GM19397 (cell line): ENCODE measurements at regions not wholly inside any gene's neighbourhood (a gene's known extent, or its start where the extent isn't known, plus 50 kb on each side); places are given as distances from the start of the nearest gene placed in this dataset.

Experiments used
- ATAC-seq: cut with Tn5 transposase; IDR thresholded peaks from one replicate; pipeline ENCODE4 v1.9.1; 2021; ENCODE audit warnings: mild to moderate bottlenecking, moderate library complexity; ENCODE audit not compliant: unreplicated experiment

DNA sequence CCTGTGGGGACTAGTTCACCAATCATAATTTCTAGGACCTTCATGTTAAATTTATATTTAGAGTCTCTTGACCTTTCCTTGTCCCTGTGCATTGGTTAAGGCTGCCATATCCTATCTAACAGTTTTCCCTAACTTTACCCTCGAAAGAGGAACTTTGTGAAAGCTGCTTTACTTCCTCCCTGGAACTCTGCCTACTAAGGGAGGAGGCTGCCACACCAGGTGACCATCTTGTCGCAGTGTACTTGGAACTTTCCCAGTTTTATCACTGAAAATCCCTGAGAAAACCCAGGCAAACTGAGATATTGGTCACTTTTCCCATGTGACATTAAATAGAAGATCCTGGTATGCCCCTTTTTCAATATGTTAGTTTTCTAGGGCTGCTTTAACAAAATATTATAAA, 317.6 kb upstream of the TSHZ2 start:
- no peak for ATAC-seq

GRCh38 chr20:52652271-52652670, 319.9 kb upstream of the TSHZ2 start:
- no peak for ATAC-seq

GRCh38 chr20:52649727-52650126, 322.4 kb upstream of the TSHZ2 start:
- no peak for ATAC-seq

DNA sequence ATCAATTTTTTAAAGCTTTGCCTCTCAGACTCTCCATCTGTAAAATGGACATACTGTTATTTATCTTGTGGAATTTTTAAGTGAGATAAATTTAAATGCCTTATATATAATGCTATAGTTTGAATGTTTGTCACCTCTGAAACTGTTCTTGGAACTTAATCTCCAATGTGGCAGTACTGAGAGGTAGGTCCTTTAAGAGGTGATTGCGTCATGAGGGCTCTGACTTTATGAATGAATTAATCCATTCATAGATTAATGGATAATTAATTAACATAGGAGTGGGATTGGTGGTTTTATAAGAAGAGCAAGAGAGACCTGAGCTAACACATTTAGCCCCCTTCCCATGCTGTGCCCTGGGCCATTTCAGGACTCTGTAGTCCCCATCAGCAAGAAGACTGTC, 326.3 kb upstream of the TSHZ2 start:
- ATAC-seq = no peak

GRCh38 chr20:52643034-52643433, 329.1 kb upstream of the TSHZ2 start:
- ATAC-seq = no peak

GRCh38 chr20:52637201-52637600, 335.0 kb upstream of the TSHZ2 start:
- no peak for ATAC-seq

DNA sequence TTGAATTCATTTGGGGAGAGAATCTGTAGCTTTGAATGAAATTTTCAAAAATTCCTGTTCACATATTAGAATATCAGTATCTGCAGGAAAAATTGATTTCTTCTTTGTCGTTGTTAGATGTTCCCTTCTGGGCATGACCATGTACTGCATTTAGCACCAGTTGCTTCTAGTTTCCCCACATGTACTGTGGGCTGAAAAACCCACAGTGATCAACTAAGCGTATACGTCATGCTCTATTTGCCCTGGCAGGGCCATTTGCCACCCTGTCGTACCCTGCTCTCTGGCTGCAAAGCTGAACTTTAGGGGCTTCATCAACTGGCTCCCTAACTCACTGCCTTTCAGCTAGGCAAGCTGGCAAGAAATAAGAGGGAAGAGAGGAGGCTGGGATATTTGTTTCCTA, 340.7 kb upstream of the TSHZ2 start:
- no peak for ATAC-seq

DNA sequence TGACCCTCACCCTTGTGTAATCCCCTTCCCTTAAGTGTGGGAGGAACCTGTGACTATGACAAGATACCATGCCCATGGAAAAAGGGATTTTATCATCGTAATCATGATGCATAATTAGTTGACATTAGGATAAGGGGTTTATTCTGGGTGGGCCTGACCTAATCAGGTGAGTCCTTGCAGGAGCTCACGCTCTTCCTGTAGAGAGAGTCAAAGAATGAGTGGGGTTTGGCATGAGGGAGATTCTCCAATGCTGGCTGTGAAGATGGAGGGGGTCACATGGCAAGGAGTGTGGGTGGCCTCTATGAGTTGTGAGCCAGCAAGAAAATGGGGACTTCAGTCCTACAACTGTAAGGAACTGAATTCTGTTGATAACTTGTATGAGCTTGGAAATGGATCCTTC, 342.0 kb upstream of the TSHZ2 start:
- no peak for ATAC-seq

DNA sequence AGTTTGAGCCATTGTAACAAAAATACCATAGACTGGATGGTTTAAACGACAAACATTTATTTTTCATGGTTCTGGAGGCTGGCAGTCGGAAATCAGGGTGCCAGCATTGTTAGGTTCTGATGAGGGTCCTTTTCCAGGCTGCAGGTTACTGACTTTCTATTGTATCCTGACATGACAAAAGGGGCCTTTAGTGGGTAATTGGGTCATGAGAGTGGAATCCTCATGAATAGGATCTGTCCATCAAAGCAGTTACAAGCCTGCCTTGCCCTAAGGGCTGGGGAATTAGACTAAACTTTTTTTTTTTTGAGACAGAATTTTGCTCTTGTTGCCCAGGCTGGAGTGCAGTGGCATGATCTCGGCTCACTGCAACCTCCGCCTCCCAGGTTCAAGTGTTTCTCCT, 347.9 kb upstream of the TSHZ2 start:
- no peak for ATAC-seq

DNA sequence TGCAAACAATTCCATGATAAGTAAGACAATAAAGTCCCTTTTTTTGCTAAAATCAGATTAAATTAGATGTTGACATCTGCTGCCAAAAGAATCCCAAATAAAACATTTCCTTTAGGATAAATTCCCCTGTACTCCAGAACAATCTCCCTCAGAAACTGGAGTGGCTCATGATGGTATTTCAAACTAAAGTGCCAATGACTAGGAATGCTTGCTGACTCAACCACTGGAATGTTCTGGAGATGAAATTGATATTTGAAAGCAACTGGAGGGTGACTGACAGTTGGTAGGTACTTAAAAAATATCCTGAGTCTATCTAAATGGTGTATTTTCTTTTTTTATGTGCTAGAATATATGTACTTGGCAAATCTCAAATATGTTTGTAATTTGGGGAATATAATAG, 350.1 kb upstream of the TSHZ2 start:
- ATAC-seq = no peak

- no peak for ATAC-seq
Observed at GRCh38 chr20:52621401-52621800, 350.8 kb upstream of the TSHZ2 start.

DNA sequence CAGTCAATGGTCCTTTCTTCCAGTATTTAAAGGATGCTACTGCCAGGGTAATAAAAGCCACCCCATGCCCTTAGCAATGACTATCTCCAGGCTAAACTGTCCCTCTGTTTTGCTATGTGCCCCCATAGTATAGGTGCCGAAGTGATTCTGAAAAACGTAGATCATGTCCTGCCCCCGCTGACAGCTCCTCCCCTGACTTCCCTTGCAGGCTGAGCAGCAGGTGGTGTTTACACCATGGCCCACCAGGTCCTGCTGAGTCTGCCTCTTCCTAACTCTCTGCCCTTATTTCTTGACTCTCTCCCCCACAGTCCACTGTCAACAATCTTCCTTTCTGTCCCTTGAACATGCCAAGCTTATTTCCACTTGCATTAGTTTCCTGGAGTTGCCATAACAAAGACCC, 352.5 kb upstream of the TSHZ2 start:
- no peak for ATAC-seq

- ATAC-seq = no peak
Observed at GRCh38 chr20:52619101-52619500, 353.1 kb upstream of the TSHZ2 start.

DNA sequence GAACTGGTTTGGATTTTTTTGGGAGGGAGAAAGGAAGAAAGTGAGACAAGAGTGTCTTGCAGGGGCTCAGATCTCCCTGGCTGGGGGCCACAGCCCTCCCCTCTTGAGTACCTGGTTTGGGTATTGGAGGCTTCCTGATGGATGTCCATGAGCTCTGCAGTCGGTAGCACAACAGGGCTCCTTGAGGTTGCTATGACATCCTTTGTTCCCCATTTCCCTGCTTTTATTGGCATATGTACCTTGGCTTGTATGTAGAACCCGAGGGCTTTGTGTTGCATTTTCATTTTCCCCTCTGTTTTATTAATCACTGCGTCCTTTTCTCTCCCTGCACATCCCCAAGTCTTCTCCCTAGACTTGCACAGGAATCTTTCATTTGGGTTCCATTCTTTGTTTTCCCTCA, 355.5 kb upstream of the TSHZ2 start:
- no peak for ATAC-seq

GRCh38 chr20:52614051-52614863, 357.9 kb upstream of the TSHZ2 start:
- no peak for ATAC-seq

- ATAC-seq = no peak
Observed at GRCh38 chr20:52612046-52612632, 360.0 kb upstream of the TSHZ2 start.

- no peak for ATAC-seq
Observed at GRCh38 chr20:52610749-52611148, 361.4 kb upstream of the TSHZ2 start.

GRCh38 chr20:52601295-52601971, 370.7 kb upstream of the TSHZ2 start:
- ATAC-seq = no peak

DNA sequence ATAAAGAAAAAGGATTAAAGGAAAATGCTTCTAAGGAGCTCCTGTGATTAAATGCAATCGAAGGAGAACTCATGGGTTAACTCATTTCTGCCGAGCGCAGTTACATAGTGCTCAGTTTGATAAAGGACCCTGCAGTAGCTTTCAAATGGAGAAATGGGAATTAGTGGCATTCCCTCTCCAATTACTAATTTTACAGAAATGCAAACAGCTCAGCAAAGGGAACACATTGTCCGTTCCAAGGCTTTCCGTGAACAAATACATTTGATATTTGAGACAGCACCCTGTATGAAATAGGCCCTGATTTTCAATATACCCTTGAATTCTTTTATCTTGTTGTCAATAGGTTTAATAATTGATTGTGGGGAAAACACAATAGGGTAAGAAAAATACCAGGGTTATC, 375.9 kb upstream of the TSHZ2 start:
- ATAC-seq = no peak

- no peak for ATAC-seq
Observed at GRCh38 chr20:52595518-52595917, 376.6 kb upstream of the TSHZ2 start.

DNA sequence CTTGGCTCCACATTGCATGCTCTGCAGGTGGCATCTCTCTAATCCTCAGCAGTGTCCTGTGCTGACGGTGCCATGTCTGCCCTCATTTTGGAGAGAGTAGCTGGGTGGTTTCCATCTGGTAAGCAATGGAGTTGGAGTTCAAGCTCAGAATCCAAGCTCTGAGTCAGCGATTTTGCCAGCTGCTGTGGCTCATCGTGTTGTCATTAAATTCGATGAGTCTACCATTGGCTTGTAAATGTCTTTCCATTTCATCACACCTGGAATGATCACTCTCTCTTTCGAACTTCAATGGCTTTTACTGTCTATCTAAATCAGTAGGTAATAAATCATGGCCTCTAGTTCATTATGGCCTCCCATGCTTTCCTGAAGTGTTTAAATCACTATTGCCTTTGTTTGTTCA, 378.5 kb upstream of the TSHZ2 start:
- ATAC-seq = no peak

GRCh38 chr20:52592567-52592966, 379.6 kb upstream of the TSHZ2 start:
- no peak for ATAC-seq
